ENCODE measurements at regions not wholly inside any gene's neighbourhood (a gene's known extent, or its start where the extent isn't known, plus 50 kb on each side); places are given as distances from the start of the nearest gene placed in this dataset.
A peak's percentile ranks its signal among the peaks of the same experiment; 100 is the strongest.
"Not testable (repeated sequence)": the region's sequence is repeated elsewhere in the genome, so short reads cannot be mapped to it uniquely, and the experiment has no call there.

GRCh38 chr4:114034189-114034588 is 54.7 kb upstream of the ARSJ start:
- DNase-seq = no peak

GRCh38 chr4:114036426-114036825 is 57.0 kb upstream of the ARSJ start:
- DNase-seq = no peak

GRCh38 chr4:114036864-114037263 is 57.4 kb upstream of the ARSJ start:
- no peak for DNase-seq

- no peak for DNase-seq
Measured at GRCh38 chr4:114037988-114038387, 58.5 kb upstream of the ARSJ start.

- no peak for DNase-seq
Measured at GRCh38 chr4:114038762-114039387, 59.4 kb upstream of the ARSJ start.

GRCh38 chr4:114040319-114041116 is 61.1 kb upstream of the ARSJ start:
- DNase-seq = peak; percentile 4

- DNase-seq = no peak
Measured at GRCh38 chr4:114041117-114041475, 61.6 kb upstream of the ARSJ start.

- no peak for DNase-seq
Measured at GRCh38 chr4:114043116-114043515, 63.7 kb upstream of the ARSJ start.

- not testable (repeated sequence) for DNase-seq
Measured at GRCh38 chr4:114044351-114044750, 64.9 kb upstream of the ARSJ start.

GRCh38 chr4:114046331-114046730 is 66.9 kb upstream of the ARSJ start:
- no peak for DNase-seq

GRCh38 chr4:114048154-114048553 is 68.7 kb upstream of the ARSJ start:
- not testable (repeated sequence) for DNase-seq

GRCh38 chr4:114052227-114052626 is 72.8 kb upstream of the ARSJ start:
- DNase-seq = no peak

- no peak for DNase-seq
Measured at GRCh38 chr4:114056599-114056998, 77.2 kb upstream of the ARSJ start.

GRCh38 chr4:114057746-114058145 is 78.3 kb upstream of the ARSJ start:
- DNase-seq = no peak

GRCh38 chr4:114062499-114062898 is 83.1 kb upstream of the ARSJ start:
- no peak for DNase-seq

- DNase-seq = no peak
Measured at GRCh38 chr4:114072781-114073180, 93.3 kb upstream of the ARSJ start.

GRCh38 chr4:114076899-114077570 is 97.6 kb upstream of the ARSJ start:
- no peak for DNase-seq

GRCh38 chr4:114077610-114078009 is 98.2 kb upstream of the ARSJ start:
- no peak for DNase-seq

GRCh38 chr4:114078636-114079035 is 99.2 kb upstream of the ARSJ start:
- no peak for DNase-seq

GRCh38 chr4:114081783-114082182 is 102.3 kb upstream of the ARSJ start:
- no peak for DNase-seq

GRCh38 chr4:114082348-114082747 is 102.9 kb upstream of the ARSJ start:
- DNase-seq = no peak

- no peak for DNase-seq
Measured at GRCh38 chr4:114085611-114086345, 106.3 kb upstream of the ARSJ start.

- DNase-seq = no peak
Measured at GRCh38 chr4:114087596-114088230, 108.3 kb upstream of the ARSJ start.
